PFSK-1 (cell line): ENCODE measurements at regions not wholly inside any gene's neighbourhood (a gene's known extent, or its start where the extent isn't known, plus 50 kb on each side); places are given as distances from the start of the nearest gene placed in this dataset.

ENCODE experiments used
- FOXP2 ChIP-seq: optimal IDR thresholded peaks from 2 replicates; pipeline ENCODE3; 2011; ENCODE audit warnings: borderline replicate concordance, control low read depth, inconsistent platforms; ENCODE audit not compliant: insufficient read depth; ENCODE audit errors: extremely low read length, extremely low read depth
- POLR2AphosphoS5 ChIP-seq: IDR thresholded peaks from 2 replicates; pipeline ENCODE4 v1.6.1; 2012; ENCODE audit warnings: low read depth, mild to moderate bottlenecking, control low read depth, low read length, moderate library complexity
- REST ChIP-seq, 2 experiments: IDR thresholded peaks; 2 replicates each; pipeline versions ENCODE4 v1.6.1 to v1.8.0; 2011 to 2012; ENCODE audit warnings: low read depth in 2 of 2, low read length in 2 of 2, control low read depth in 1 of 2, inconsistent platforms in 1 of 2, mild to moderate bottlenecking in 1 of 2, moderate library complexity in 1 of 2; ENCODE audit not compliant: insufficient read depth in 1 of 2
- SIN3A ChIP-seq: IDR thresholded peaks from 2 replicates; pipeline ENCODE4 v1.6.1; 2012; ENCODE audit warnings: mild to moderate bottlenecking, low read length, moderate library complexity, borderline replicate concordance; ENCODE audit not compliant: insufficient read depth

- no peak for TF ChIP-seq SIN3A
- no peak for TF ChIP-seq REST (IDR thresholded peaks at IDR 0.05; ENCODE audit: insufficient read depth in 1 of 2, low read depth in 2 of 2, low read length in 2 of 2)
- TF ChIP-seq FOXP2: no peak
- no peak for TF ChIP-seq POLR2AphosphoS5
Measured at GRCh38 chr4:101621120-101621519, 169.4 kb upstream of the BANK1 start.
